Common myeloid progenitor, CD34-positive (primary cell): ENCODE measurements at regions not wholly inside any gene's neighbourhood (a gene's known extent, or its start where the extent isn't known, plus 50 kb on each side); places are given as distances from the start of the nearest gene placed in this dataset.

ENCODE experiments used
- CTCF ChIA-PET: fragments of 350-600 bp; sonication (Branson Sonifier 250); formaldehyde crosslinking; loops from one replicate; lab custom pipeline; 2021; ENCODE audit warnings: antibody characterized with exemption; lab: Charles Lee
- POLR2A ChIA-PET: fragments of 350-600 bp; sonication (Branson Sonifier 250); formaldehyde crosslinking; loops from one replicate; lab custom pipeline; 2021; ENCODE audit warnings: antibody characterized with exemption; lab: Charles Lee
- DNase-seq, 3 donors: peaks; one replicate each; pipeline versions ENCODE4 v3.0.0 to v3.0.0-alpha.2; 2013
- H3K27ac ChIP-seq, 2 experiments: 1 replicate in 1 of 2; 2 replicates in 1 of 2; pipeline ENCODE4 v1.7.0; 2013; ENCODE audit warnings: inconsistent platforms in 2 of 2, low read length in 2 of 2, mild to moderate bottlenecking in 2 of 2, low read depth in 1 of 2, moderate library complexity in 1 of 2; ENCODE audit not compliant: severe bottlenecking in 2 of 2, insufficient read depth in 1 of 2, poor library complexity in 1 of 2
- H3K27me3 ChIP-seq, 5 experiments: replicated peaks in 2 of 5; 1 replicate in 3 of 5; 2 replicates in 2 of 5; pipeline versions ENCODE4 v1.6.1 to v1.7.0; 2013; ENCODE audit warnings: low read length in 4 of 5, mild to moderate bottlenecking in 2 of 5, moderate library complexity in 2 of 5, inconsistent platforms in 1 of 5; ENCODE audit not compliant: insufficient read depth in 5 of 5, control insufficient read depth in 4 of 5
- H3K36me3 ChIP-seq, 4 experiments: 1 replicate in 2 of 4; 2 replicates in 2 of 4; pipeline versions ENCODE4 v1.6.1 to v1.7.0; 2013; ENCODE audit warnings: low read length in 3 of 4, control low read depth in 1 of 4, mild to moderate bottlenecking in 1 of 4; ENCODE audit not compliant: control insufficient read depth in 4 of 4, insufficient read depth in 4 of 4
- H3K4me1 ChIP-seq, 4 experiments: 1 replicate in 3 of 4; 2 replicates in 1 of 4; pipeline versions ENCODE4 v1.6.1 to v1.7.1; 2013; ENCODE audit warnings: low read length in 3 of 4, mild to moderate bottlenecking in 3 of 4, control low read depth in 1 of 4, inconsistent platforms in 1 of 4, moderate library complexity in 1 of 4; ENCODE audit not compliant: control insufficient read depth in 4 of 4, insufficient read depth in 4 of 4; ENCODE audit errors: control extremely low read depth in 1 of 4
- H3K4me3 ChIP-seq, 7 experiments: 1 replicate in 4 of 7; 2 replicates in 3 of 7; pipeline versions ENCODE4 v1.5.1 to v1.7.0; 2013; ENCODE audit warnings: mild to moderate bottlenecking in 7 of 7, low read length in 6 of 7, moderate library complexity in 6 of 7, inconsistent platforms in 2 of 7, low read depth in 2 of 7, control low read depth in 1 of 7; ENCODE audit not compliant: insufficient read depth in 4 of 7, control insufficient read depth in 1 of 7; ENCODE audit errors: extremely low read depth in 1 of 7
- H3K9me3 ChIP-seq, 5 experiments: 1 replicate in 4 of 5; 2 replicates in 1 of 5; pipeline versions ENCODE4 v1.6.1 to v1.7.1; 2013; ENCODE audit warnings: low read length in 4 of 5, mild to moderate bottlenecking in 2 of 5, inconsistent platforms in 1 of 5, low read depth in 1 of 5, moderate library complexity in 1 of 5; ENCODE audit not compliant: control insufficient read depth in 4 of 5, insufficient read depth in 2 of 5; ENCODE audit errors: control extremely low read depth in 1 of 5
- WGBS: methylation state at CpG from one replicate; pipeline ENCODE4 v1.1.5; 2013; ENCODE audit not compliant: insufficient coverage; 5-methylcytosine and 5-hydroxymethylcytosine counted together

DNA sequence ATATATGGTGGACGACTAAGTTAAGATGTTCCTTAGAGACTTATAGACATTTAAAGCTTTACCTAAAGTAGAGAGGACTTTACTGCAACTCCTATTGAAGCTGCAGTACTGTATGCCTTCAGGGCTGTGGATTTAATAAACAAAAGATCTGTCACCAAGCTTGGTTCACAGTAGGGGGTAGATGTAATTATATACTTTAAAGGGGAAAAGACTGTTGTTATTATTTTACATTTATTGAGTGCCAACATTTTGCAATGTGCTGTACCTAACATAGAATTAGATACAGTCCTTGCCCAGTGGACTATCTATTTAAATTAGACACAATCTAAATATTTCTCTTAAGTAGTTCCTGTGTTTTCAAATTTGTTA lies 67.2 kb downstream of the SLIT2 start:
- POLR2A ChIA-PET, result no interaction called here
- Histone ChIP-seq H3K9me3 (no peaks in the 10 kb centered on the region), H3K27ac (no peak overlapping the region), H3K4me3 (no peak overlapping the region), H3K4me1 (no peaks in the 10 kb centered on the region), H3K36me3 (no peaks in the 10 kb centered on the region), H3K27me3 (peaks cover 0 to 3% (median 0%) of the 10 kb centered on the region in 5 experiments)
- CTCF ChIA-PET, result no interaction called here
- DNase-seq, result no peak
- 100% methylated on average over 1 of the region's 1 CpG for WGBS

GRCh38 chr4:20319825-20320612 lies 68.3 kb downstream of the SLIT2 start:
- POLR2A ChIA-PET, result no interaction called here
- CTCF ChIA-PET, result no interaction called here
- H3K9me3 ChIP-seq, result no peaks in the 10 kb centered on the region
- no peaks in the 10 kb centered on the region for H3K36me3 ChIP-seq
- H3K27me3 ChIP-seq, result peaks cover 0 to 3% (median 0%) of the 10 kb centered on the region in 5 experiments
- H3K27ac ChIP-seq, result no peak overlapping the region
- no peak for DNase-seq
- 69% methylated on average over 3 of the region's 6 CpGs for WGBS
- no peaks in the 10 kb centered on the region for H3K4me1 ChIP-seq
- no peak overlapping the region for H3K4me3 ChIP-seq

- Histone ChIP-seq H3K27me3 (peaks cover 0 to 2% (median 0%) of the 10 kb centered on the region in 5 experiments), H3K4me3 (no peak overlapping the region), H3K4me1 (no peaks in the 10 kb centered on the region), H3K36me3 (no peaks in the 10 kb centered on the region), H3K27ac (no peak overlapping the region), H3K9me3 (no peaks in the 10 kb centered on the region)
- POLR2A ChIA-PET, result no interaction called here
- no peak for DNase-seq
- CTCF ChIA-PET, result no interaction called here
- 96% methylated on average over 5 of the region's 6 CpGs for WGBS
Observed at GRCh38 chr4:20323991-20324390, 72.3 kb downstream of the SLIT2 start.

DNA sequence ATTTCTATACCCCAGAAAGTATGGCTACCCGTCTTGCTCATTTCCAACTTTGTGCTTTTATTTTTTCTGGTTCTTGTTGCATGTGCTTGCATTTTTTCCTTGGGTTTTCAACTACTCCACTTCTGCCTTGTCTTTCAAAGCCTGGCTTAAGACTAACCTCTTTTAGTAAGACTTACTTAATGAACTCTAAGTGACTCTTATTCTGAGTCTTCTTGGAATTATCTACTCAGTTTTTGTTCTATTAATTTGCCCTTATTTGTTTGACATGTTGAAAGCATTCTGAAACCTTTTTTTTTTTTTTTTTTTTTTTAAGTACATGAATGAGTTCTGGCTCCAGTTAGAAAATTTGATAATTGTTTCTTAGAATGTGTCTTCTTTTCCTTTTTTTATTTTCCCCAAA lies 74.8 kb downstream of the SLIT2 start:
- WGBS, result 100% methylated on average over 1 of the region's 1 CpG
- CTCF ChIA-PET, result no interaction called here
- no peak overlapping the region for H3K27ac ChIP-seq
- no peaks in the 10 kb centered on the region for H3K36me3 ChIP-seq
- DNase-seq, result no peak
- H3K9me3 ChIP-seq, result no peaks in the 10 kb centered on the region
- H3K27me3 ChIP-seq, result peaks cover 0 to 2% (median 0%) of the 10 kb centered on the region in 5 experiments
- no peaks in the 10 kb centered on the region for H3K4me1 ChIP-seq
- no peak overlapping the region for H3K4me3 ChIP-seq
- POLR2A ChIA-PET, result no interaction called here

DNA sequence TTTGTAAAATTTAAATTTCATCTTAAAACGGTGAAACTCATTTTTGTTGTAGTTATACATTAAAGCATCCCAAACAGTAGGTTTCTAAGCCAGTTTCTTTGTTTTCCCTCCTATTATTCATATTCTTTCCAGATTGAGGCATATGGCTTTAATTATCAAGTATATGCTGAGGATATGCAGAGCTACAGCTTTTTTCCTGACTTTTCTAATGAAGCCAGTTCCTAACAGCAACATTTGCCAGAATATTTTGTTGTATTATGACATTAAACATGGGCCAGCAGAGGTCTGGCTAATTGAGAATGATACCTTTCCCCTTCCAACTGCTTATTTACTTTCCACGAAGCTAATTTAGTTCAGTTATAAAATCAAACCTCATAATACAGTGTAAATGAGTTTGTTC lies 75.3 kb downstream of the SLIT2 start:
- H3K36me3 ChIP-seq, result no peaks in the 10 kb centered on the region
- WGBS, result no CpG with 5 or more reads among the region's 2 CpGs
- DNase-seq, result no peak
- no peaks in the 10 kb centered on the region for H3K4me1 ChIP-seq
- ChIA-PET CTCF (no interaction called here), POLR2A (no interaction called here)
- H3K27ac ChIP-seq, result no peak overlapping the region
- no peak overlapping the region for H3K4me3 ChIP-seq
- no peaks in the 10 kb centered on the region for H3K9me3 ChIP-seq
- H3K27me3 ChIP-seq, result peaks cover 0 to 2% (median 0%) of the 10 kb centered on the region in 5 experiments

GRCh38 chr4:20327808-20328207 lies 76.1 kb downstream of the SLIT2 start:
- Histone ChIP-seq H3K4me1 (no peaks in the 10 kb centered on the region), H3K9me3 (no peaks in the 10 kb centered on the region), H3K27ac (no peak overlapping the region), H3K36me3 (no peaks in the 10 kb centered on the region), H3K27me3 (peaks cover 0 to 2% (median 0%) of the 10 kb centered on the region in 5 experiments), H3K4me3 (no peak overlapping the region)
- no peak for DNase-seq
- POLR2A ChIA-PET, result no interaction called here
- CTCF ChIA-PET, result no interaction called here
- WGBS, result 100% methylated on average over 2 of the region's 2 CpGs

DNA sequence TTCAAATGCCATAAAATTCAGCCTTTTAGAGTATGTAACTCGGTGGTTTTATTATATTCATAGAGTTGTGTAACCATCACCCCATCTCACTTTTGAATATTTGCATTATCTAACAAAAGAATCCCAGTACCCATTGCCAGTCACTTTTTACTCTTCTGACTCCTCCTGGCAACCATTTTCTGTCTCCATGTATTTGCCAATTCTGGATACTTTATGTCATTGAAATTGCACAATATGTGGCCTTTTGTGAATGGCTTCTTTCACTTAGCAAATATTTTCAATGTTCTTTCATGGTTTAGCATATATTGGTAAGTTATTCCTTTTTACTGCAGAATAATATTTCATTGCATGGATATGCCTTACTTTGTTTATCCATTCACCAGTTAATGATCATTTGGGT lies 79.9 kb downstream of the SLIT2 start:
- Histone ChIP-seq H3K27me3 (no peaks in the 10 kb centered on the region), H3K4me3 (no peak overlapping the region), H3K36me3 (no peaks in the 10 kb centered on the region), H3K4me1 (no peaks in the 10 kb centered on the region), H3K9me3 (no peaks in the 10 kb centered on the region), H3K27ac (no peak overlapping the region)
- ChIA-PET CTCF (no interaction called here), POLR2A (no interaction called here)
- no peak for DNase-seq
- no CpG with 5 or more reads among the region's 1 CpG for WGBS
